B cell (primary cell): ENCODE measurements at regions not wholly inside any gene's neighbourhood (a gene's known extent, or its start where the extent isn't known, plus 50 kb on each side); places are given as distances from the start of the nearest gene placed in this dataset.

Experiments
- ATAC-seq: fragments of 200-7000 bp; cut with Tn5 transposase; one replicate; pipeline ENCODE4 v1.10.0; 2021; ENCODE audit warnings: low read depth, mild to moderate bottlenecking, moderate number of reproducible peaks, moderate library complexity
- CTCF ChIA-PET: fragments of 350-600 bp; sonication (Branson Sonifier 250); formaldehyde crosslinking; loops from one replicate; lab custom pipeline; 2021; ENCODE audit warnings: antibody characterized with exemption, inconsistent platforms; lab: Charles Lee
- POLR2A ChIA-PET: fragments of 350-600 bp; sonication (Branson Sonifier 250); formaldehyde crosslinking; loops from one replicate; lab custom pipeline; 2021; ENCODE audit warnings: antibody characterized with exemption; lab: Charles Lee
- DNase-seq: peaks from one replicate; pipeline ENCODE4 v3.0.0; 2013
- H2AFZ ChIP-seq: 2 replicates; pipeline ENCODE4 v1.6.1; 2012; ENCODE audit warnings: mild to moderate bottlenecking, low read depth, low read length; ENCODE audit not compliant: insufficient read depth, poor library complexity, severe bottlenecking
- H3K27ac ChIP-seq, 2 donors: 1 replicate in 1 of 2; 2 replicates in 1 of 2; pipeline ENCODE4 v1.5.1; 2012 to 2013; ENCODE audit warnings: low read length in 2 of 2, mild to moderate bottlenecking in 2 of 2, moderate library complexity in 1 of 2
- H3K27me3 ChIP-seq, 4 experiments: fragments of 200-600 bp in 1 of 4; sonication (generic) in 1 of 4; replicated peaks in 1 of 4; 1 replicate in 2 of 4; 2 replicates in 2 of 4; pipeline versions ENCODE4 v1.6.1 to v1.7.0; 2013 to 2016; ENCODE audit warnings: low read length in 3 of 4, mild to moderate bottlenecking in 2 of 4, mixed read lengths in 1 of 4, moderate library complexity in 1 of 4; ENCODE audit not compliant: insufficient read depth in 4 of 4, control insufficient read depth in 3 of 4; ENCODE audit errors: control extremely low read depth in 1 of 4
- H3K36me3 ChIP-seq, 2 experiments: replicated peaks in 1 of 2; 1 replicate in 1 of 2; 2 replicates in 1 of 2; pipeline versions ENCODE4 v1.6.1 to v1.7.1; 2013; ENCODE audit warnings: low read length in 1 of 2; ENCODE audit not compliant: insufficient read depth in 2 of 2, control insufficient read depth in 1 of 2; ENCODE audit errors: control extremely low read depth in 1 of 2, extremely low read depth in 1 of 2
- H3K4me1 ChIP-seq, 2 donors: fragments of 200-600 bp in 1 of 2; sonication (generic) in 1 of 2; 1 replicate in 1 of 2; 2 replicates in 1 of 2; pipeline versions ENCODE4 v1.5.1 to v1.6.1; 2013 to 2017; ENCODE audit warnings: low read length in 2 of 2; ENCODE audit not compliant: control insufficient read depth in 2 of 2, insufficient read depth in 2 of 2
- H3K4me2 ChIP-seq: replicated peaks from 2 replicates; pipeline ENCODE3; 2012; ENCODE audit warnings: mild to moderate bottlenecking, low read depth, low read length; ENCODE audit not compliant: poor library complexity, severe bottlenecking
- H3K4me3 ChIP-seq, 5 experiments: fragments of 200-600 bp in 1 of 5; sonication (generic) in 1 of 5; 1 replicate in 3 of 5; 2 replicates in 2 of 5; pipeline versions ENCODE4 v1.5.1 to v1.7.0; 2011 to 2016; ENCODE audit warnings: low read length in 4 of 5, mild to moderate bottlenecking in 4 of 5, low read depth in 2 of 5, control low read depth in 1 of 5, moderate library complexity in 1 of 5; ENCODE audit not compliant: insufficient read depth in 1 of 5; ENCODE audit errors: control extremely low read depth in 1 of 5, extremely low read depth in 1 of 5
- H3K79me2 ChIP-seq: fragments of 200-600 bp; sonication (generic); one replicate; pipeline ENCODE4 v1.6.0; 2016; ENCODE audit warnings: low read length; ENCODE audit not compliant: control insufficient read depth, insufficient read depth
- H3K9ac ChIP-seq: fragments of 200-600 bp; sonication (generic); 2 replicates; pipeline ENCODE4 v1.6.1; 2017; ENCODE audit warnings: mild to moderate bottlenecking, low read length, moderate library complexity
- H3K9me3 ChIP-seq, 3 donors: one replicate each; pipeline versions ENCODE4 v1.6.1 to v1.7.1; 2013; ENCODE audit warnings: low read length in 2 of 3; ENCODE audit not compliant: control insufficient read depth in 2 of 3, insufficient read depth in 1 of 3; ENCODE audit errors: control extremely low read depth in 1 of 3
- H4K20me1 ChIP-seq: 2 replicates; pipeline ENCODE4 v1.6.0; 2012; ENCODE audit warnings: mild to moderate bottlenecking, low read length; ENCODE audit not compliant: insufficient read depth, control insufficient read depth, poor library complexity, severe bottlenecking
- H3K27ac Mint-ChIP-seq: one replicate; pipeline ENCODE4 v1.8.0; 2021; ENCODE audit warnings: mixed read lengths
- H3K27me3 Mint-ChIP-seq: one replicate; pipeline ENCODE4 v1.8.0; 2021; ENCODE audit warnings: mixed read lengths
- H3K4me1 Mint-ChIP-seq: one replicate; pipeline ENCODE4 v1.8.0; 2021; ENCODE audit warnings: mixed read lengths
- H3K4me3 Mint-ChIP-seq: one replicate; pipeline ENCODE4 v1.8.0; 2021; ENCODE audit warnings: mixed read lengths
- H3K9me3 Mint-ChIP-seq: one replicate; pipeline ENCODE4 v1.8.0; 2022; ENCODE audit warnings: mixed read lengths; ENCODE audit not compliant: insufficient read depth
- EZH2 ChIP-seq: IDR thresholded peaks from 2 replicates; pipeline ENCODE4 v1.6.1; 2012; ENCODE audit warnings: borderline replicate concordance, low read depth, mild to moderate bottlenecking, moderate library complexity, low read length; ENCODE audit not compliant: insufficient read depth, poor library complexity, severe bottlenecking
- WGBS: methylation state at CpG from one replicate; pipeline ENCODE4 v1.1.5; 2013; ENCODE audit warnings: missing lambda C conversion rate; ENCODE audit not compliant: insufficient coverage; 5-methylcytosine and 5-hydroxymethylcytosine counted together
- intact Hi-C: fragments of 100-400 bp; cut with micrococcal nuclease; formaldehyde crosslinking; loops from one replicate; pipeline ENCODE4 v1.10.0; 2022
- TF ChIP-seq, protein P1 (sequence below): fragments of 200-600 bp; IDR thresholded peaks from one replicate; pipeline ENCODE4 v1.8.0; 2022; ENCODE audit warnings: antibody characterized with exemption, mild to moderate bottlenecking

DNA sequence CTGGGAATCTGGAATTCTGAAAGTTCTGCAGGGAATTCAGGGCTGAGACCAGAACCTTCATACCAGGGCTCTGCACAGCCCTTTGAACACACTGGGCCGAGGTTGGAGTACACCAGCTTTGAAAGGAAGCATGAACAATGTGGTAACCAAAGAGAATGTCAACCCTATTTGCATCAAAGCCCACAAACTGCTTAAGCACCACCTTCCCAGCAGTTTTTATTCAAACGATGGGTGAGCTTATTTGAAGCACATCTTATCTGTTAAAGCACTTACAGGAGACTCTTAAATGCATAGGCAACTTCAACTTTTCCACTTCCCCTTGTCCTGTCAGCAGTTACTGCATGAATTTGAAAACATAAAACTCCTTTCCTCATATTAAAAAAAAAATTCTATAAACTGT lies 96.6 kb downstream of the TXNL1 start:
- no peak overlapping the region for H3K4me3 Mint-ChIP-seq
- H3K27me3 Mint-ChIP-seq, result no peaks in the 10 kb centered on the region
- ChIA-PET CTCF (no interaction called here), POLR2A (no interaction called here)
- no peak overlapping the region for H3K4me3 ChIP-seq
- H4K20me1 ChIP-seq, result no peaks in the 10 kb centered on the region
- H3K27ac ChIP-seq, result no peak overlapping the region
- no peak for ATAC-seq
- no peaks in the 10 kb centered on the region for H3K79me2 ChIP-seq
- no peak for DNase-seq
- H3K9ac ChIP-seq, result no peak overlapping the region
- WGBS, result 0% methylated on average over 1 of the region's 2 CpGs
- TF ChIP-seq EZH2, result no peak
- TF ChIP-seq, protein P1, sequence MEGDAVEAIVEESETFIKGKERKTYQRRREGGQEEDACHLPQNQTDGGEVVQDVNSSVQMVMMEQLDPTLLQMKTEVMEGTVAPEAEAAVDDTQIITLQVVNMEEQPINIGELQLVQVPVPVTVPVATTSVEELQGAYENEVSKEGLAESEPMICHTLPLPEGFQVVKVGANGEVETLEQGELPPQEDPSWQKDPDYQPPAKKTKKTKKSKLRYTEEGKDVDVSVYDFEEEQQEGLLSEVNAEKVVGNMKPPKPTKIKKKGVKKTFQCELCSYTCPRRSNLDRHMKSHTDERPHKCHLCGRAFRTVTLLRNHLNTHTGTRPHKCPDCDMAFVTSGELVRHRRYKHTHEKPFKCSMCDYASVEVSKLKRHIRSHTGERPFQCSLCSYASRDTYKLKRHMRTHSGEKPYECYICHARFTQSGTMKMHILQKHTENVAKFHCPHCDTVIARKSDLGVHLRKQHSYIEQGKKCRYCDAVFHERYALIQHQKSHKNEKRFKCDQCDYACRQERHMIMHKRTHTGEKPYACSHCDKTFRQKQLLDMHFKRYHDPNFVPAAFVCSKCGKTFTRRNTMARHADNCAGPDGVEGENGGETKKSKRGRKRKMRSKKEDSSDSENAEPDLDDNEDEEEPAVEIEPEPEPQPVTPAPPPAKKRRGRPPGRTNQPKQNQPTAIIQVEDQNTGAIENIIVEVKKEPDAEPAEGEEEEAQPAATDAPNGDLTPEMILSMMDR, result no peak
- H3K36me3 ChIP-seq, result no peaks in the 10 kb centered on the region
- peak overlapping the region; percentile 17 for H2AFZ ChIP-seq
- H3K9me3 Mint-ChIP-seq, result no peaks in the 10 kb centered on the region
- H3K27ac Mint-ChIP-seq, result no peak overlapping the region
- H3K4me1 ChIP-seq, result peaks cover 5% of the 10 kb centered on the region in 2 donors
- H3K4me1 Mint-ChIP-seq, result peaks cover 7% of the 10 kb centered on the region
- no peaks in the 10 kb centered on the region for H3K9me3 ChIP-seq
- intact Hi-C loops, result no loop called here
- no peaks in the 10 kb centered on the region for H3K27me3 ChIP-seq
- no peak overlapping the region for H3K4me2 ChIP-seq

DNA sequence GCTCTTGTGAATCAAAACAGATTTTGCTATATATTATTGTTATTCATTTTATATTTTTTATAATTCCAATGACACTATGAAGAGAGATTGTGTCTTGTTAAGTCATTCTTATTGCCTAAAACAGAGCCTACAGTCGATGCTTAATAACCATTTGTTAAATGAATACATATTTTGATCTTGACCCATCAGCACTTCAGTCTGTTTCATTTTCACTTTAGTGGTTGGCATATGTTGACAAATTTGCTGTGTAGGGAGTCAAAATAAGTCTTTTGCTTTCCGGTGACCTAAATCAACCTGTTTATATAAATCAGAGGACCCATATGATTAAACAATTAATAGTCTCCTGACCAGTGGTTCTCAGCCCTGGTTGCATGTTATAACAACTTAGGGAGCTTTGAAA lies 97.1 kb downstream of the TXNL1 start:
- Histone ChIP-seq H3K27me3 (no peaks in the 10 kb centered on the region), H3K4me3 (no peak overlapping the region), H2AFZ (peak overlapping the region; percentile 17), H4K20me1 (no peaks in the 10 kb centered on the region), H3K9me3 (no peaks in the 10 kb centered on the region), H3K79me2 (no peaks in the 10 kb centered on the region), H3K9ac (no peak overlapping the region), H3K4me1 (peaks cover 5% of the 10 kb centered on the region in 2 donors), H3K4me2 (no peak overlapping the region), H3K36me3 (no peaks in the 10 kb centered on the region), H3K27ac (no peak overlapping the region)
- ATAC-seq, result no peak
- ChIA-PET POLR2A (no interaction called here), CTCF (no interaction called here)
- DNase-seq, result no peak
- WGBS, result no CpG with 5 or more reads among the region's 2 CpGs
- Mint-ChIP-seq H3K4me1 (peaks cover 7% of the 10 kb centered on the region), H3K9me3 (no peaks in the 10 kb centered on the region), H3K27me3 (no peaks in the 10 kb centered on the region), H3K27ac (no peak overlapping the region), H3K4me3 (no peak overlapping the region)
- TF ChIP-seq, protein P1, result no peak
- TF ChIP-seq EZH2, result no peak
- intact Hi-C loops, result no loop called here
